ENCODE measurements at regions not wholly inside any gene's neighbourhood (a gene's known extent, or its start where the extent isn't known, plus 50 kb on each side); places are given as distances from the start of the nearest gene placed in this dataset.

DNA sequence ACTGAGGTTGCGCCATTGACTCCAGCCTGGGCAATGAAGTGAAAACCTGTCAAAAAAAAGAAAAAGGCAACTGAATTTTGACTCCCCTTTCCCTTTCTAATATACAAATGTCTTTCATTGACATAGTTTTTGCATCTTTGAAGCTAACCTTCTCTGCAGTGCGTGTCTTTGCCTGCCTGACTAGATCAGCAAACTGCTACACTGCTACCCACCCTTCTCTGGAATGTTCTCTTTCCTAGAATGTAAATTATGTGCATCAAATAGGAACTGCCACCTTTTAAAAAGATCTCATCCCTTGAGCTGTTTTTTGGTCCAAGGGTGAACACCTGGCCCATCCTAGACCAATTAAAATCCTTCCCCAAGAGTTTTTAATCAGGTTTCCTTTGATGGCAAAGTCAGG, 127.6 kb downstream of the SLC28A3 start:
- TF ChIP-seq YY1 (IDR thresholded peaks at IDR 0.05; ENCODE audit: insufficient read depth, insufficient read length) (no peak), ZNF274 (IDR thresholded peaks at IDR 0.05; ENCODE audit: low read depth, low read length) (no peak), SUZ12 (IDR thresholded peaks at IDR 0.05; ENCODE audit: extremely low read depth, insufficient read depth, insufficient read length) (no peak)
